Fibroblast of lung (primary cell): ENCODE measurements at regions not wholly inside any gene's neighbourhood (a gene's known extent, or its start where the extent isn't known, plus 50 kb on each side); places are given as distances from the start of the nearest gene placed in this dataset.

ENCODE experiments used
- DNase-seq, 2 donors: peaks; one replicate each; pipeline versions ENCODE4 v3.0.0 to v3.0.0-alpha.2; 2010; ENCODE audit warnings: low read depth in 2 of 2
- H2AFZ ChIP-seq: 2 replicates; pipeline ENCODE4 v1.5.1; 2012; ENCODE audit warnings: low read length, control low read depth, inconsistent platforms
- H3K27ac ChIP-seq: 2 replicates; pipeline ENCODE4 v1.5.1; 2011; ENCODE audit warnings: low read length, control low read depth; ENCODE audit not compliant: insufficient read depth
- H3K27me3 ChIP-seq: 2 replicates; pipeline ENCODE4 v1.5.1; 2011; ENCODE audit warnings: mild to moderate bottlenecking, low read length; ENCODE audit not compliant: control insufficient read depth, insufficient read depth
- H3K36me3 ChIP-seq: 2 replicates; pipeline ENCODE4 v1.5.1; 2011; ENCODE audit warnings: low read length; ENCODE audit not compliant: control insufficient read depth, insufficient read depth
- H3K4me1 ChIP-seq: 2 replicates; pipeline ENCODE4 v1.5.1; 2011; ENCODE audit warnings: low read length; ENCODE audit not compliant: control insufficient read depth, insufficient read depth; ENCODE audit errors: extremely low read depth
- H3K4me2 ChIP-seq: 2 replicates; pipeline ENCODE4 v1.5.1; 2011; ENCODE audit warnings: low read length, control low read depth; ENCODE audit not compliant: insufficient read depth; ENCODE audit errors: extremely low read depth
- H3K4me3 ChIP-seq, 4 experiments: fragments of 200-600 bp in 1 of 4; sonication (generic) in 1 of 4; replicated peaks in 1 of 4; 2 replicates each; pipeline ENCODE4 v1.5.1; 2011 to 2016; ENCODE audit warnings: low read length in 4 of 4, low read depth in 3 of 4, mild to moderate bottlenecking in 3 of 4, control low read depth in 2 of 4, inconsistent platforms in 1 of 4, mixed read lengths in 1 of 4; ENCODE audit not compliant: insufficient read depth in 1 of 4; ENCODE audit errors: control extremely low read depth in 1 of 4
- H3K79me2 ChIP-seq: 2 replicates; pipeline ENCODE4 v1.5.1; 2012; ENCODE audit warnings: mild to moderate bottlenecking, low read length, inconsistent platforms; ENCODE audit not compliant: control insufficient read depth, insufficient read depth
- H3K9ac ChIP-seq: 2 replicates; pipeline ENCODE4 v1.5.1; 2011; ENCODE audit warnings: mild to moderate bottlenecking, low read length, control low read depth; ENCODE audit not compliant: insufficient read depth
- H3K9me3 ChIP-seq: 2 replicates; pipeline ENCODE4 v1.5.1; 2012; ENCODE audit warnings: low read depth, low read length; ENCODE audit not compliant: control insufficient read depth, insufficient read depth
- H4K20me1 ChIP-seq: 2 replicates; pipeline ENCODE4 v1.5.1; 2011; ENCODE audit warnings: low read length; ENCODE audit not compliant: control insufficient read depth, insufficient read depth; ENCODE audit errors: extremely low read depth
- CTCF ChIP-seq, 2 donors: IDR thresholded peaks in 1 of 2; conservative IDR thresholded peaks in 1 of 2; 1 replicate in 1 of 2; 2 replicates in 1 of 2; pipeline ENCODE4 v1.5.1; 2011 to 2012; ENCODE audit warnings: low read length in 2 of 2, control low read depth in 1 of 2, inconsistent platforms in 1 of 2, low read depth in 1 of 2, mild to moderate bottlenecking in 1 of 2
- EZH2 ChIP-seq: IDR thresholded peaks from 2 replicates; pipeline ENCODE4 v1.5.1; 2012; ENCODE audit warnings: low read length, control low read depth, mild to moderate bottlenecking; ENCODE audit errors: missing control alignments

GRCh38 chr9:91023741-91024140, 222.1 kb downstream of the SYK start:
- Histone ChIP-seq H3K27ac (no peak overlapping the region), H2AFZ (no peak overlapping the region), H3K36me3 (no peaks in the 10 kb centered on the region), H3K4me3 (no peak overlapping the region), H3K9ac (no peak overlapping the region), H3K4me2 (no peak overlapping the region), H3K79me2 (no peaks in the 10 kb centered on the region), H3K4me1 (no peaks in the 10 kb centered on the region), H4K20me1 (no peaks in the 10 kb centered on the region), H3K9me3 (no peaks in the 10 kb centered on the region), H3K27me3 (peaks cover 2% of the 10 kb centered on the region)
- no peak for TF ChIP-seq EZH2
- no peak for TF ChIP-seq CTCF (conservative IDR thresholded peaks at IDR 0.05 in 1 of 2, IDR thresholded peaks at IDR 0.05 in 1 of 2; ENCODE audit: low read depth in 1 of 2, low read length in 2 of 2)
- DNase-seq = no peak

- Histone ChIP-seq H3K9ac (no peak overlapping the region), H3K27ac (no peak overlapping the region), H3K4me2 (no peak overlapping the region), H3K4me1 (no peaks in the 10 kb centered on the region), H2AFZ (no peak overlapping the region), H3K4me3 (no peak overlapping the region), H4K20me1 (no peaks in the 10 kb centered on the region), H3K79me2 (no peaks in the 10 kb centered on the region), H3K9me3 (no peaks in the 10 kb centered on the region), H3K27me3 (peaks cover 2% of the 10 kb centered on the region), H3K36me3 (no peaks in the 10 kb centered on the region)
- no peak for TF ChIP-seq EZH2
- TF ChIP-seq CTCF (conservative IDR thresholded peaks at IDR 0.05 in 1 of 2, IDR thresholded peaks at IDR 0.05 in 1 of 2; ENCODE audit: low read depth in 1 of 2, low read length in 2 of 2) = no peak
- no peak for DNase-seq
Measured at GRCh38 chr9:91024841-91025240, 223.2 kb downstream of the SYK start.

- DNase-seq = no peak
- TF ChIP-seq EZH2 (no peak), CTCF (conservative IDR thresholded peaks at IDR 0.05 in 1 of 2, IDR thresholded peaks at IDR 0.05 in 1 of 2; ENCODE audit: low read depth in 1 of 2, low read length in 2 of 2) (no peak)
- no peaks in the 10 kb centered on the region for H3K9me3 ChIP-seq
- H2AFZ ChIP-seq = no peak overlapping the region
- no peaks in the 10 kb centered on the region for H3K79me2 ChIP-seq
- no peaks in the 10 kb centered on the region for H3K36me3 ChIP-seq
- no peak overlapping the region for H3K4me3 ChIP-seq
- H3K27me3 ChIP-seq = peaks cover 3% of the 10 kb centered on the region
- H3K4me2 ChIP-seq = no peak overlapping the region
- H3K9ac ChIP-seq = no peak overlapping the region
- H3K27ac ChIP-seq = no peak overlapping the region
- no peaks in the 10 kb centered on the region for H3K4me1 ChIP-seq
- no peaks in the 10 kb centered on the region for H4K20me1 ChIP-seq
Measured at GRCh38 chr9:91025856-91026255, 224.2 kb downstream of the SYK start.
